ENCODE measurements at regions not wholly inside any gene's neighbourhood (a gene's known extent, or its start where the extent isn't known, plus 50 kb on each side); places are given as distances from the start of the nearest gene placed in this dataset.

GRCh38 chr12:94062194-94062593 lies 86.2 kb upstream of the PLXNC1 start:
- intact Hi-C loops (cut with micrococcal nuclease): no loop called here
- Mint-ChIP-seq H3K9me3 (no peaks in the 10 kb centered on the region), H3K27ac (no peak overlapping the region), H3K36me3 (ENCODE audit: low read depth) (no peaks in the 10 kb centered on the region), H3K4me3 (ENCODE audit: low read depth) (no peak overlapping the region), H3K27me3 (ENCODE audit: low read depth) (peaks cover 4% of the 10 kb centered on the region), H3K4me1 (ENCODE audit: low read depth) (no peaks in the 10 kb centered on the region)
- DNase-seq (ENCODE audit: low spot score): no peak

GRCh38 chr12:94062796-94063635 lies 85.4 kb upstream of the PLXNC1 start:
- Mint-ChIP-seq H3K9me3 (no peaks in the 10 kb centered on the region), H3K4me3 (ENCODE audit: low read depth) (no peak overlapping the region), H3K4me1 (ENCODE audit: low read depth) (no peaks in the 10 kb centered on the region), H3K27me3 (ENCODE audit: low read depth) (peaks cover 4% of the 10 kb centered on the region), H3K36me3 (ENCODE audit: low read depth) (no peaks in the 10 kb centered on the region), H3K27ac (no peak overlapping the region)
- no peak for DNase-seq (ENCODE audit: low spot score)
- intact Hi-C loops (cut with micrococcal nuclease): no loop called here

GRCh38 chr12:94070520-94070919 lies 77.9 kb upstream of the PLXNC1 start:
- no peaks in the 10 kb centered on the region for H3K36me3 Mint-ChIP-seq (ENCODE audit: low read depth)
- no peaks in the 10 kb centered on the region for H3K4me1 Mint-ChIP-seq (ENCODE audit: low read depth)
- DNase-seq (ENCODE audit: low spot score): no peak
- H3K27ac Mint-ChIP-seq: no peak overlapping the region
- intact Hi-C loops (cut with micrococcal nuclease): no loop called here
- no peaks in the 10 kb centered on the region for H3K9me3 Mint-ChIP-seq
- H3K27me3 Mint-ChIP-seq (ENCODE audit: low read depth): peaks cover 12% of the 10 kb centered on the region
- H3K4me3 Mint-ChIP-seq (ENCODE audit: low read depth): no peak overlapping the region

GRCh38 chr12:94071258-94071657 lies 77.1 kb upstream of the PLXNC1 start:
- Mint-ChIP-seq H3K9me3 (no peaks in the 10 kb centered on the region), H3K36me3 (ENCODE audit: low read depth) (no peaks in the 10 kb centered on the region), H3K4me1 (ENCODE audit: low read depth) (no peaks in the 10 kb centered on the region), H3K27ac (no peak overlapping the region), H3K27me3 (ENCODE audit: low read depth) (peaks cover 14% of the 10 kb centered on the region), H3K4me3 (ENCODE audit: low read depth) (no peak overlapping the region)
- DNase-seq (ENCODE audit: low spot score): no peak
- intact Hi-C loops (cut with micrococcal nuclease): no loop called here

GRCh38 chr12:94073441-94074051 lies 74.8 kb upstream of the PLXNC1 start:
- H3K27ac Mint-ChIP-seq: no peak overlapping the region
- intact Hi-C loops (cut with micrococcal nuclease): no loop called here
- H3K27me3 Mint-ChIP-seq (ENCODE audit: low read depth): peaks cover 12% of the 10 kb centered on the region
- H3K4me1 Mint-ChIP-seq (ENCODE audit: low read depth): peaks cover 8% of the 10 kb centered on the region
- no peaks in the 10 kb centered on the region for H3K9me3 Mint-ChIP-seq
- no peak overlapping the region for H3K4me3 Mint-ChIP-seq (ENCODE audit: low read depth)
- no peaks in the 10 kb centered on the region for H3K36me3 Mint-ChIP-seq (ENCODE audit: low read depth)
- no peak for DNase-seq (ENCODE audit: low spot score)

GRCh38 chr12:94074216-94074979 lies 74.0 kb upstream of the PLXNC1 start:
- intact Hi-C loops (cut with micrococcal nuclease): no loop called here
- Mint-ChIP-seq H3K27me3 (ENCODE audit: low read depth) (peaks cover 14% of the 10 kb centered on the region), H3K4me1 (ENCODE audit: low read depth) (peaks cover 11% of the 10 kb centered on the region), H3K27ac (no peak overlapping the region), H3K36me3 (ENCODE audit: low read depth) (no peaks in the 10 kb centered on the region), H3K9me3 (no peaks in the 10 kb centered on the region), H3K4me3 (ENCODE audit: low read depth) (no peak overlapping the region)
- DNase-seq (ENCODE audit: low spot score): no peak

GRCh38 chr12:94074980-94075629 lies 73.3 kb upstream of the PLXNC1 start:
- no peak overlapping the region for H3K4me3 Mint-ChIP-seq (ENCODE audit: low read depth)
- peaks cover 16% of the 10 kb centered on the region for H3K27me3 Mint-ChIP-seq (ENCODE audit: low read depth)
- H3K36me3 Mint-ChIP-seq (ENCODE audit: low read depth): no peaks in the 10 kb centered on the region
- intact Hi-C loops (cut with micrococcal nuclease): no loop called here
- H3K4me1 Mint-ChIP-seq (ENCODE audit: low read depth): peaks cover 11% of the 10 kb centered on the region
- no peak for DNase-seq (ENCODE audit: low spot score)
- no peak overlapping the region for H3K27ac Mint-ChIP-seq
- H3K9me3 Mint-ChIP-seq: no peaks in the 10 kb centered on the region

- no peak overlapping the region for H3K27ac Mint-ChIP-seq
- DNase-seq (ENCODE audit: low spot score): no peak
- H3K27me3 Mint-ChIP-seq (ENCODE audit: low read depth): peaks cover 16% of the 10 kb centered on the region
- no peaks in the 10 kb centered on the region for H3K36me3 Mint-ChIP-seq (ENCODE audit: low read depth)
- no peaks in the 10 kb centered on the region for H3K9me3 Mint-ChIP-seq
- peaks cover 11% of the 10 kb centered on the region for H3K4me1 Mint-ChIP-seq (ENCODE audit: low read depth)
- intact Hi-C loops (cut with micrococcal nuclease): no loop called here
- no peak overlapping the region for H3K4me3 Mint-ChIP-seq (ENCODE audit: low read depth)
Measured at GRCh38 chr12:94077209-94077608, 71.2 kb upstream of the PLXNC1 start.

GRCh38 chr12:94078138-94078723 lies 70.1 kb upstream of the PLXNC1 start:
- peak; percentile 13 for DNase-seq (ENCODE audit: low spot score)
- Mint-ChIP-seq H3K27ac (no peak overlapping the region), H3K36me3 (ENCODE audit: low read depth) (no peaks in the 10 kb centered on the region), H3K4me1 (ENCODE audit: low read depth) (peaks cover 11% of the 10 kb centered on the region), H3K27me3 (ENCODE audit: low read depth) (peaks cover 16% of the 10 kb centered on the region), H3K4me3 (ENCODE audit: low read depth) (no peak overlapping the region), H3K9me3 (no peaks in the 10 kb centered on the region)
- intact Hi-C loops (cut with micrococcal nuclease): no loop called here

GRCh38 chr12:94078736-94079509 lies 69.5 kb upstream of the PLXNC1 start:
- H3K36me3 Mint-ChIP-seq (ENCODE audit: low read depth): no peaks in the 10 kb centered on the region
- DNase-seq (ENCODE audit: low spot score): no peak
- H3K27me3 Mint-ChIP-seq (ENCODE audit: low read depth): peaks cover 16% of the 10 kb centered on the region
- intact Hi-C loops (cut with micrococcal nuclease): no loop called here
- H3K27ac Mint-ChIP-seq: no peak overlapping the region
- H3K9me3 Mint-ChIP-seq: no peaks in the 10 kb centered on the region
- peaks cover 11% of the 10 kb centered on the region for H3K4me1 Mint-ChIP-seq (ENCODE audit: low read depth)
- no peak overlapping the region for H3K4me3 Mint-ChIP-seq (ENCODE audit: low read depth)

- peaks cover 13% of the 10 kb centered on the region for H3K27me3 Mint-ChIP-seq (ENCODE audit: low read depth)
- no peaks in the 10 kb centered on the region for H3K9me3 Mint-ChIP-seq
- H3K27ac Mint-ChIP-seq: no peak overlapping the region
- no peak for DNase-seq (ENCODE audit: low spot score)
- no peaks in the 10 kb centered on the region for H3K36me3 Mint-ChIP-seq (ENCODE audit: low read depth)
- no peak overlapping the region for H3K4me3 Mint-ChIP-seq (ENCODE audit: low read depth)
- intact Hi-C loops (cut with micrococcal nuclease): no loop called here
- H3K4me1 Mint-ChIP-seq (ENCODE audit: low read depth): peaks cover 11% of the 10 kb centered on the region
Measured at GRCh38 chr12:94079566-94080340, 68.6 kb upstream of the PLXNC1 start.
